Right ventricle myocardium superior (tissue), 1 donor: ENCODE measurements at regions not wholly inside any gene's neighbourhood (a gene's known extent, or its start where the extent isn't known, plus 50 kb on each side); places are given as distances from the start of the nearest gene placed in this dataset.
"Not testable (repeated sequence)": the region's sequence is repeated elsewhere in the genome, so short reads cannot be mapped to it uniquely, and the experiment has no call there.

ENCODE experiments used
- ATAC-seq: fragments of 200-7000 bp; cut with Tn5 transposase; one replicate; pipeline ENCODE4 v1.9.1; 2020; ENCODE audit warnings: mild to moderate bottlenecking; ENCODE audit not compliant: poor library complexity
- DNase-seq: peaks from one replicate; pipeline ENCODE4 v3.0.0-alpha.2; 2020
- intact Hi-C: fragments of 100-400 bp; cut with DNase I; formaldehyde crosslinking; loops from one replicate; pipeline ENCODE4 v1.11.2; 2022
- donor health status: DM: no; HTN: yes; CAD: no; lungs with severe emphysema.

- ATAC-seq (no peak), DNase-seq (no peak)
- intact Hi-C loops: no loop called here
Measured at GRCh38 chr16:86347090-86347489, 163.2 kb upstream of the FOXF1 start.

- ATAC-seq (no peak), DNase-seq (no peak)
- intact Hi-C loops: no loop called here
Measured at GRCh38 chr16:86347916-86348555, 162.3 kb upstream of the FOXF1 start.

- DNase-seq (no peak), ATAC-seq (no peak)
- intact Hi-C loops: no loop called here
Measured at GRCh38 chr16:86349338-86349900, 160.9 kb upstream of the FOXF1 start.

- DNase-seq (no peak), ATAC-seq (no peak)
- intact Hi-C loops: no loop called here
Measured at GRCh38 chr16:86350289-86350688, 160.0 kb upstream of the FOXF1 start.

- intact Hi-C loops: no loop called here
- no peak for ATAC-seq
- DNase-seq: no peak
Measured at GRCh38 chr16:86351041-86351784, 159.1 kb upstream of the FOXF1 start.

DNA sequence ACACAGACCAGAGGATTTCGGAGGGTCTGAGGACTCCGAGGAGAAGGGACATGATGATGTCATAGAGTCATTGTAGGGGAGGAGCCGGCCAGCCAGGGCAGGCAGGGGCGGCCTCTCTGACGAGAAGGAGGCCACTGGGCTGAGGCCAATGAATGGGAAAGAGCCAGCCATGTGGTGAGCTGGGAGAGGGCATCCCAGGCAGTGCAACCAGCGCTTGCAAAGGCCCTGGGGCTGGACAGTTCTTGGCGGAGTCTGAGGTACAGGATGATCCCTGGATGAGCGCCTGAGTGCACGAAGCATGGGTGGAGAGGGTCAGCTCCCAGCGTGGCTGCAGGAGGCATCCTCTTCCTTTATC, 158.6 kb upstream of the FOXF1 start:
- ATAC-seq, intact Hi-C loops, DNase-seq: not testable (repeated sequence)

DNA sequence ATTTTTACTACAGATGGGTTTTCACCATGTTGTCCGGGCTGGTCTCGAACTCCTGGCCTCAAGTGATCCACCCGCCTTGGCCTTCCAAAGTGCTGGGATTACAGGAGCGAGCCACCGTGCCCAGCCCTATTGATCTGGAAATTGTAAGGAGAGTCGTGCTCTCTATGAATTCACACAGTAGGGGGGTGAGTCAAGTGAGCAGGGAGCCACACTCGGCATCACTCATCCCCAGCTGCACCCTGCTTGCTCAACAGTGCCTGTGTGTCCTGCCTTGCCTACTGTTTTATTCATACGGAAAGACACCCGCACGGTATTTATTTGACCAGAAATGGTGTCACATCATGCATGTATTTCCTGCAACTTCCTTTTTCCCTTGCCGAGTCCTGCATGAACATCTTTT, 157.2 kb upstream of the FOXF1 start:
- intact Hi-C loops: no loop called here
- no peak for ATAC-seq
- DNase-seq: no peak

DNA sequence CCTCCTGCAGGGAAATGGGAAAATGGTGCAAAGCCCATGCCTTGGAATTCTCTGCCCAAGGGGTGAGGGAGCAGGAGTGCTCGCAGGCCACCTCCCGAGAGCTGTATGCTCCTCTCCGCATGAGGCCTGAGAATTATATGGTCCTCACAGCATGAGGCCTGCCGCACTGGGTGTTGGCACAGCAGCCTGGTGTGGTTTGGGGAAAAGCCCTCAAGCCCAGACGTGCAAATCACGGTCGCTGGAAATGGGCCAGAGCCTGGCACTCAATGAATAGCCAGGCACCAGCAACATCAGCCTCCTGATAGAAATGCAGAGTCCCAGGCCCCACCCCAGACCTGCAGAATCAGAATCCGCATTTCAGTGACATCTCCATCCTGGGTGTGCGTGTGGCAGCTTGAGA, 156.4 kb upstream of the FOXF1 start:
- intact Hi-C loops: no loop called here
- DNase-seq: no peak
- no peak for ATAC-seq

DNA sequence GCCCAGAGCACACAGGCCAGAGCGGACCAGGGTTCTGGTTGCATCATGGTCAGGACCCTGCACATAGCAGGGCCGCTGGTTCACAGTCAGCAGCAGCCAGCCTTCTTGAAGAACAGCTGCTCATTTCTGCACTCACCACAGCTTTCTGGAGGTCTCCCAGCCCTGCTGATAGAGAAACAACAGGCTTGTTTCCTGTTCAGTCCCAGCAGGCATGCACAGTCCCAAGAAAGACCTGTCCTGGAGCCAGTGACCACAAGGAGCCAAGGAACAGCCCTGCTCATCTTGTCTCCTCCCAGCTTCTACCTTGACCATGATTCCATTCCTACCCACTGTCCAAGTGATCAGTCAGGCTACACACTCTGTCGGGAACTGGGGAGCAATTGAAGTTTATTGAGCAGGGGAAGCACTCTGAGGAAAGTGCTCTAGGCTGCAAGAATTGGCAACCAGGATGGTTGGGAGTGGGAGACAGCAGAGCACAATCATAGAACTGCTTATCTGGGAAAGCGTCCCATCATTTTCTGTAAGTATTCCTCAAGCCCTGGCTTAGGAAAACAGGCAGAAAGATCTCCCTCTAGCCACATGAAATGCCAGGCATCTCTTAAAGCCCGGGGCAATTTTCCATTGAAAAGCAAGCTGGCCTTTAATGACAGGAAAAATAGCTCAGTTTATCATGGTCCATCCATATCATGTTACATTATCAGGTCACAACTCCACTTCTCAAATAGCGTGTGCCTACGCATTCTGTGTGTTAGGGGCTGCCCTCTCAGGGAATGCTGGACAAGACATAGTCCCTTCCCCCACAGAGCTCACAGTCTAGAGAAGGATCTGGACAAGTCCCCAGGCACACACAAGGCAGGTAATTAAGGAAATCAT, 155.4 kb upstream of the FOXF1 start:
- no peak for DNase-seq
- ATAC-seq: no peak
- intact Hi-C loops: no loop called here

DNA sequence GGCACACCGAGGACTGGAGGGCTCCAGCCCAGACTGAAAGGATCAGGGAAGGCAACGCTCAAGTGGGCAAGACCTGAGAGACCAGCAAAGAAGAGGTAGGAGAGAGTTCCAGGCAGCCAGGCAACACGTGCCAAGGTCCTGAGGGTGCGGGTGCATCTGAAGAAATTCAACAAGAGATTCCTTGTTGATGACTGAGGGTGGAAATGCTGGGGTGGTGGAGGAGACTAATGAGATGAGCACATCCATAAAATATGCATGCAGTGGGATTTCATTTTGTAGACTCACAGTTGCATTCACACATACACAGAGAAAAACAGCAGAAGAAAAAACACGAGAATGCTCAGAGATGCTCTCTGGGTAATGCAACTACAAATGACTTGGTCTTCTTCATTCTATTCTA, 154.8 kb upstream of the FOXF1 start:
- no peak for DNase-seq
- intact Hi-C loops: no loop called here
- ATAC-seq: no peak

DNA sequence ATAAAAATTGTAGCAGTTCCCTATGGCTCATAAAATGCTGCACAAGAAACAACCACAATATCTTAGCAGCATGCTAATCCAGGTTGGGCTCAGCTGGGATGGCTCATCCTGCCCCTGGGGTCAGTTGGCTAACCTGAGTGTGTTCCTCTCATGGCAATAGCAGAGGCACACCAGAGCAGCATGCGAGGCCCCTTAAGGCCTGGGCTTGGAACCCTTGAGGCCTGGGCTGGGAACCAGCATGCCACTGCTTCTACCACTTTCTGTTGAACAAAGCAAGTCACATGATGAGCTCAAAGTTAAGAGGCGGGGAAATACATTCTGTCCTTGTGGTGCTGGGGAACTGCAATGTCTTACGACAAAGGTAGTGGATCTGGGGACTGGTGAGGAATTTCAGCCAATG, 154.4 kb upstream of the FOXF1 start:
- DNase-seq (no peak), ATAC-seq (no peak)
- intact Hi-C loops: no loop called here

GRCh38 chr16:86356804-86357203, 153.5 kb upstream of the FOXF1 start:
- no peak for DNase-seq
- no peak for ATAC-seq
- intact Hi-C loops: no loop called here

- DNase-seq (no peak), ATAC-seq (no peak)
- intact Hi-C loops: no loop called here
Measured at GRCh38 chr16:86357303-86357702, 153.0 kb upstream of the FOXF1 start.

DNA sequence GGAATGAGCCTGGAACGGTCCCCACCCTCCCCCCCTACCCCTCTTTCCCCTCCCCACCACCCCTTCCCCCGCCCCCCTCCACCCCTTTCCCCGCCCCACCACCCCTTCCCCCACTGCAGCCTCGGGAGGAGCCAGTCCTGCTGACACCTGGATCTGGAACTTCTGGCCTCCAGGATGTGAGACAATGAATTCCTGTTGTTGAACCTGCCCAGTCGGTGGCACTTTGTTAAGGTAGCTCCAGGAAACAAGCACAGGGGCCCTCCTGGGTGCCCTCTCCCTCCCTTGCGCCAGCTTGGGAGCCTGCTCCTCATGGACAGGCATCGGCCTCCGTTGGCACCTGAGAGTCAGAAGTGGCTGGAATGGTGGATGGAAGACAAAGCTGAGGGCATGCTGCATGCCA, 152.4 kb upstream of the FOXF1 start:
- no peak for ATAC-seq
- intact Hi-C loops: no loop called here
- no peak for DNase-seq

- DNase-seq (no peak), ATAC-seq (no peak)
- intact Hi-C loops: no loop called here
Measured at GRCh38 chr16:86359571-86359970, 150.8 kb upstream of the FOXF1 start.

GRCh38 chr16:86362155-86362849, 148.0 kb upstream of the FOXF1 start:
- intact Hi-C loops: no loop called here
- no peak for DNase-seq
- no peak for ATAC-seq

DNA sequence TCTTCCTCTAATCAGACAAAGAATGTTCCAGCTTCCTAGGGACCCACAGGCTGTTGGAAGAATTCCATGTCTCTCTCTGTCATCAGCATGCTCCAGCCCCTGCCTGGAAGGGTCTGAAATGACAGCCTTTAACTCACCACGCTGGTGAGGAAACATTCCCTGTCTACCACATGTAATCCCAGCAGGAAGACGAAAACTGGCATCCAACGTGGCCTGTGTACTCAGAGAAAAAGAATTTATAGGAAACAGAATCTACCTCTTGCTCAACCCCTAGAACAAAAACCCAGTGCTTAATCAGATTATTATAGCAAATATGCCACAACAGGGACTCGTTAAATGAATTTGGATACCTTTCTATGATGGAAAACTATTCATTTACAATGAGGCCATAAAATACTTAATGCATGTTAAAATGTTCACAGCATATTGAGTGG, 147.3 kb upstream of the FOXF1 start:
- DNase-seq: no peak
- intact Hi-C loops: no loop called here
- ATAC-seq: no peak

GRCh38 chr16:86363836-86364618, 146.3 kb upstream of the FOXF1 start:
- DNase-seq (no peak), ATAC-seq (no peak)
- intact Hi-C loops: no loop called here
